Panc1 (cell line): ENCODE measurements at regions not wholly inside any gene's neighbourhood (a gene's known extent, or its start where the extent isn't known, plus 50 kb on each side); places are given as distances from the start of the nearest gene placed in this dataset.

Experiments used
- ATAC-seq: fragments of 200-7000 bp; cut with Tn5 transposase; 2 replicates; pipeline ENCODE4 v1.9.1; 2020; ENCODE audit warnings: mild to moderate bottlenecking, moderate library complexity
- BruUV-seq: library from RNA; stranded (reverse); fragments of 400-500 nt; replicated peaks from 2 replicates; lab custom pipeline; 2021; lab: Mats Ljungman, UMichigan
- CTCF ChIA-PET: fragments of 300-600 bp; sonication (Branson Sonifier 250); formaldehyde crosslinking; loops from one replicate; lab custom pipeline; 2022; ENCODE audit warnings: antibody characterized with exemption; lab: Charles Lee
- POLR2A ChIA-PET: fragments of 300-600 bp; sonication (Branson Sonifier 250); formaldehyde crosslinking; loops from one replicate; lab custom pipeline; 2022; ENCODE audit warnings: antibody characterized with exemption; lab: Charles Lee
- DNase-seq: peaks from one replicate; pipeline ENCODE4 v3.0.0-alpha.2; 2010; ENCODE audit warnings: low read depth, low spot score
- H3K27ac ChIP-seq: 2 replicates; pipeline ENCODE4 v1.5.1; 2011; ENCODE audit warnings: mild to moderate bottlenecking, low read length, inconsistent platforms
- H3K27me3 ChIP-seq: fragments of 200-500 bp; sonication (Bioruptor generic); 2 replicates; pipeline ENCODE4 v1.6.0; 2014; ENCODE audit warnings: low read length, inconsistent platforms; ENCODE audit not compliant: control insufficient read depth, insufficient read depth
- H3K36me3 ChIP-seq: fragments of 200-500 bp; sonication (Bioruptor generic); 2 replicates; pipeline ENCODE4 v1.5.1; 2014; ENCODE audit warnings: inconsistent platforms, mild to moderate bottlenecking, low read length, moderate library complexity; ENCODE audit not compliant: control insufficient read depth, insufficient read depth
- H3K4me1 ChIP-seq: 2 replicates; pipeline ENCODE4 v1.5.1; 2011; ENCODE audit warnings: inconsistent platforms, mild to moderate bottlenecking, low read length, moderate library complexity; ENCODE audit not compliant: control insufficient read depth, insufficient read depth
- H3K4me3 ChIP-seq, 2 experiments: 2 replicates each; pipeline ENCODE4 v1.5.1; 2011 to 2012; ENCODE audit warnings: low read depth in 2 of 2, low read length in 2 of 2, mild to moderate bottlenecking in 2 of 2, inconsistent platforms in 1 of 2, moderate library complexity in 1 of 2
- H3K9me3 ChIP-seq: fragments of 200-500 bp; sonication (Bioruptor generic); 2 replicates; pipeline ENCODE4 v1.5.1; 2014; ENCODE audit warnings: low read depth, mild to moderate bottlenecking, inconsistent platforms, low read length, moderate library complexity; ENCODE audit not compliant: control insufficient read depth, insufficient read depth
- POLR2AphosphoS5 ChIP-seq: IDR thresholded peaks from 2 replicates; pipeline ENCODE4 v1.6.1; 2012; ENCODE audit warnings: mild to moderate bottlenecking, low read depth, low read length, moderate library complexity
- SIN3A ChIP-seq: IDR thresholded peaks from 2 replicates; pipeline ENCODE4 v1.6.1; 2012; ENCODE audit warnings: low read depth, mild to moderate bottlenecking, low read length, moderate library complexity, borderline replicate concordance; ENCODE audit not compliant: insufficient read depth
- TCF7L2 ChIP-seq: IDR thresholded peaks from 2 replicates; pipeline ENCODE4 v1.6.1; 2011; ENCODE audit warnings: mild to moderate bottlenecking, low read depth, low read length, inconsistent platforms
- in situ Hi-C: cut with HindIII; loops from 2 replicates; pipeline ENCODE4 v1.10.0; 2016; ENCODE audit warnings: low sequenced_read_pairs, low pct_unique_long_range_greater_than_20kb
- intact Hi-C: fragments of 100-400 bp; cut with micrococcal nuclease; formaldehyde crosslinking; loops from one replicate; pipeline ENCODE4 v1.10.0; 2022; ENCODE audit not compliant: unreplicated experiment
- TF ChIP-seq, protein P1 (sequence below), 2 experiments: IDR thresholded peaks; 2 replicates each; pipeline ENCODE4 v1.6.1; 2011 to 2012; ENCODE audit warnings: low read depth in 2 of 2, control low read depth in 1 of 2, low read length in 1 of 2, mild to moderate bottlenecking in 1 of 2, moderate library complexity in 1 of 2; ENCODE audit not compliant: insufficient read depth in 1 of 2
- TF ChIP-seq, protein P2 (sequence below): fragments of 450-650 bp; IDR thresholded peaks from 2 replicates; pipeline ENCODE4 v1.5.1; 2017; ENCODE audit warnings: mild to moderate bottlenecking

DNA sequence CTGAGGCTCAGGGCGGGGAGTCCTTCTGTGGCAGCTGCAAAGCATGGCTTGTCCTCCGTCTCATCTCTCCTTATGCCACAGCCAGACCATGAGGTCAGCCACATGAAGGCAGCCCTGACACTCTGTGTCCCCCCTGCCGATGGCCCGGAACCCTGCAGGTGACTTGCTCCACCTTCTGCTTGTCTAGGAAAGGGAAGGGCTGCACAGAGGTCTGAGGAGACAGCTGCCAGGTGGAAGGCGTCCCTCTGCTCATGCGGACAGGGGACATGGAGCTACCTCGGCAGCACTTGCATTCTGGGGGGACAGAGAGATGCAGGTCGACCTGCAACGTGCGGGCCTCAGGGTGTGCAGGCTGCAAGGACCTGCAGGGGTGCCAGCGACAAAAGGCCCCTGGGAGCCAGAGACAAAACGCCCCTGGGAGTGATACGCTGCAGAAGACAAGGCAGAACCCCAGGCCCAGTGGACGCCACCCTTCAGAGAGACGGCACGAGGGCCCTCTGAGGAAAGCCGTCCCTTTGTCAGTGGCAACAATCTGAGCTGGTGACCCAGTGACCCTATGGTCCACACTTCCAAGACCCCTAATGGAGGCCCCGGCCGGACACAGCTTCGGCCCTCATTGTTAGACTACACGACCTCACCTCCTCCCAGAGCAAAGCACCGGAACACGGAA lies 205.2 kb upstream of the PPP2R2D start:
- intact Hi-C loops (no loop called here), in situ Hi-C loops (no loop called here)
- no TSS peak for BruUV-seq
- Histone ChIP-seq H3K9me3 (no peaks in the 10 kb centered on the region), H3K36me3 (no peaks in the 10 kb centered on the region), H3K27me3 (peaks cover 2% of the 10 kb centered on the region; the same call in 1 of the 2 replicates), H3K4me1 (no peaks in the 10 kb centered on the region), H3K4me3 (no peak overlapping the region), H3K27ac (no peak overlapping the region)
- ChIA-PET CTCF (no interaction called here), POLR2A (interaction anchor here (0.7 kb wide), 1 partner anchor 293 kb away, joined by 9 read pairs; no protein-coding TSS in a partner anchor)
- TF ChIP-seq TCF7L2 (no peak), SIN3A (no peak), POLR2AphosphoS5 (no peak)
- TF ChIP-seq, protein P1, sequence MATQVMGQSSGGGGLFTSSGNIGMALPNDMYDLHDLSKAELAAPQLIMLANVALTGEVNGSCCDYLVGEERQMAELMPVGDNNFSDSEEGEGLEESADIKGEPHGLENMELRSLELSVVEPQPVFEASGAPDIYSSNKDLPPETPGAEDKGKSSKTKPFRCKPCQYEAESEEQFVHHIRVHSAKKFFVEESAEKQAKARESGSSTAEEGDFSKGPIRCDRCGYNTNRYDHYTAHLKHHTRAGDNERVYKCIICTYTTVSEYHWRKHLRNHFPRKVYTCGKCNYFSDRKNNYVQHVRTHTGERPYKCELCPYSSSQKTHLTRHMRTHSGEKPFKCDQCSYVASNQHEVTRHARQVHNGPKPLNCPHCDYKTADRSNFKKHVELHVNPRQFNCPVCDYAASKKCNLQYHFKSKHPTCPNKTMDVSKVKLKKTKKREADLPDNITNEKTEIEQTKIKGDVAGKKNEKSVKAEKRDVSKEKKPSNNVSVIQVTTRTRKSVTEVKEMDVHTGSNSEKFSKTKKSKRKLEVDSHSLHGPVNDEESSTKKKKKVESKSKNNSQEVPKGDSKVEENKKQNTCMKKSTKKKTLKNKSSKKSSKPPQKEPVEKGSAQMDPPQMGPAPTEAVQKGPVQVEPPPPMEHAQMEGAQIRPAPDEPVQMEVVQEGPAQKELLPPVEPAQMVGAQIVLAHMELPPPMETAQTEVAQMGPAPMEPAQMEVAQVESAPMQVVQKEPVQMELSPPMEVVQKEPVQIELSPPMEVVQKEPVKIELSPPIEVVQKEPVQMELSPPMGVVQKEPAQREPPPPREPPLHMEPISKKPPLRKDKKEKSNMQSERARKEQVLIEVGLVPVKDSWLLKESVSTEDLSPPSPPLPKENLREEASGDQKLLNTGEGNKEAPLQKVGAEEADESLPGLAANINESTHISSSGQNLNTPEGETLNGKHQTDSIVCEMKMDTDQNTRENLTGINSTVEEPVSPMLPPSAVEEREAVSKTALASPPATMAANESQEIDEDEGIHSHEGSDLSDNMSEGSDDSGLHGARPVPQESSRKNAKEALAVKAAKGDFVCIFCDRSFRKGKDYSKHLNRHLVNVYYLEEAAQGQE (IDR thresholded peaks at IDR 0.05; ENCODE audit: insufficient read depth in 1 of 2, low read depth in 2 of 2, low read length in 1 of 2): no peak
- TF ChIP-seq, protein P2, sequence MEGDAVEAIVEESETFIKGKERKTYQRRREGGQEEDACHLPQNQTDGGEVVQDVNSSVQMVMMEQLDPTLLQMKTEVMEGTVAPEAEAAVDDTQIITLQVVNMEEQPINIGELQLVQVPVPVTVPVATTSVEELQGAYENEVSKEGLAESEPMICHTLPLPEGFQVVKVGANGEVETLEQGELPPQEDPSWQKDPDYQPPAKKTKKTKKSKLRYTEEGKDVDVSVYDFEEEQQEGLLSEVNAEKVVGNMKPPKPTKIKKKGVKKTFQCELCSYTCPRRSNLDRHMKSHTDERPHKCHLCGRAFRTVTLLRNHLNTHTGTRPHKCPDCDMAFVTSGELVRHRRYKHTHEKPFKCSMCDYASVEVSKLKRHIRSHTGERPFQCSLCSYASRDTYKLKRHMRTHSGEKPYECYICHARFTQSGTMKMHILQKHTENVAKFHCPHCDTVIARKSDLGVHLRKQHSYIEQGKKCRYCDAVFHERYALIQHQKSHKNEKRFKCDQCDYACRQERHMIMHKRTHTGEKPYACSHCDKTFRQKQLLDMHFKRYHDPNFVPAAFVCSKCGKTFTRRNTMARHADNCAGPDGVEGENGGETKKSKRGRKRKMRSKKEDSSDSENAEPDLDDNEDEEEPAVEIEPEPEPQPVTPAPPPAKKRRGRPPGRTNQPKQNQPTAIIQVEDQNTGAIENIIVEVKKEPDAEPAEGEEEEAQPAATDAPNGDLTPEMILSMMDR: no peak
- DNase-seq (no peak), ATAC-seq (0 out of 2 replicates have a peak, but pooled peaks have one; percentile 47)

DNA sequence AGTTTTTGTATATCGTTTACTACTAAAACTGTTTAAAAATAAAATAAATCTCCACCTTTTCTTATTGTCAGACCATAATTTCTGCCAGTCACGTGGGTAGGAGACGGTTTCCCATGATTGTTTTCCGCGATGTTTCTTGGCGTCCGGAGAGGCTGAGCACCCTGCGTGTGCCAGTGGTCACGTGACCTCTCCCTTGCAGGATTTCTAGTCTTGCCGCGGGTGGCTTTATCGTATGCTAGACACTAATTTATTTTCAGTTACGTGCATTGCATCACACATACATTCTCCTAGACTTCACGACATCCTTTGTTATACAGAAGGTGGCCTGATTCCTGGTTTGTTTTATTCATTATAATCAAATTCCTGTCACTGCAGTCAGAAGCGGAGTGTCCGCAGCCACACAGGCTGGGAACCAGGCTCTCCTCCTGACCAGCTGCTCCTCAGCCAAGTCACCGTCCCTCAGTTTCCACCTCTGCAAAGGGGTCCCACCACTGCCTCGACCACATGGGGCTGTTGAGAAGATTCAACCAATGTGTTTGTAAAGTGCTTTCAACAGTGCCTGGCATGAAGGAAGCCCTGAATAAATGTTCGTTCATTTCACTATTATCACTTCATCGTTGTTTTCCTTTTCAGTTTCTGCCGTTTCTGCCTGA lies 203.2 kb upstream of the PPP2R2D start:
- intact Hi-C loops (no loop called here), in situ Hi-C loops (no loop called here)
- no peaks in the 10 kb centered on the region for H3K9me3 ChIP-seq
- no peak for ATAC-seq
- DNase-seq: no peak
- no peak overlapping the region for H3K27ac ChIP-seq
- H3K4me3 ChIP-seq: no peak overlapping the region
- ChIA-PET POLR2A (no interaction called here), CTCF (no interaction called here)
- H3K27me3 ChIP-seq: peaks cover 4% of the 10 kb centered on the region; the same call in 1 of the 2 replicates
- no peak for TF ChIP-seq SIN3A
- TF ChIP-seq, protein P1 (IDR thresholded peaks at IDR 0.05; ENCODE audit: insufficient read depth in 1 of 2, low read depth in 2 of 2, low read length in 1 of 2): no peak
- no peaks in the 10 kb centered on the region for H3K36me3 ChIP-seq
- H3K4me1 ChIP-seq: no peaks in the 10 kb centered on the region
- BruUV-seq: no TSS peak
